ENCODE measurements at regions not wholly inside any gene's neighbourhood (a gene's known extent, or its start where the extent isn't known, plus 50 kb on each side); places are given as distances from the start of the nearest gene placed in this dataset.
A peak's percentile ranks its signal among the peaks of the same experiment; 100 is the strongest.

DNA sequence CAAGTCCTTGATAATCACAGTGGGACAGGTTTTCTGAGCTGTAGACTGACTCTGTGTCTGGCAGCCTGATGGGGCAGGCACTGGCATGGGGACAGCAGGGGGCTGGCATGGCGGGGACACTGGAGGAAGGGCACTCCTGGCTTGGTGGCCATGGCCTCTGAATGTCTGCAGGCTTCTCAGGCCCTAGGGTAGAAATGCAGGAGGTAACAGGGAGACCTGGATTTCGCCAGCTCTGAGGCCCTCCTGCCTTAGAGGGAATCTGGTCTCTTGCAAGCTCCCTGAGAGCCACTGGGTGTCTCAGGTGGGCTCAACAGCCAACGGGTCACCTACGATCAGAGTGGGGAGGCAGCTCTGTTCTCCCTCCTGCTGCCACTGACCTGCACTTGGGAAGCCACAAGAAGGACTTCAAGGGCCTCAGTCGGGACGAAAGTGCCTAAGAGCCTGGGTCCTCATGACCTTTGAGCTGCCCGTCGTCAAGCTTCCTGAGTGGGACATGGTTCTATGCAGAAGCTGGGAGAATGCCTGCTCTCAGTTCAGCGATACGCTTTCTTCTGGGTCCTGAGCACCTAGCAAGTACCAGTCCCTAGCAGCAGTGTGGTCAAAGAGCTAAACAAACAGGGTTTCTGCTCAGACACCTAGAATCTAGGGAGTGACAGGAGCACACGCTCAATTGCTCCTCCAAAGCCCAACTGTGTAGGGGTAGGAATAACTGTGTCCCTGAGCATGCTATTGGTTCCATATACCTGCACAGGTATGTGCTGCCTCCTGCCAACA, 569.0 kb downstream of the PTPRU start:
- H3K4me1 Mint-ChIP-seq (ENCODE audit: low read depth), result no peaks in the 10 kb centered on the region
- no peaks in the 10 kb centered on the region for H3K36me3 Mint-ChIP-seq (ENCODE audit: low read depth)
- no peaks in the 10 kb centered on the region for H3K9me3 Mint-ChIP-seq (ENCODE audit: low read depth)
- H3K27ac Mint-ChIP-seq (ENCODE audit: unreplicated experiment), result no peak overlapping the region
- DNase-seq (ENCODE audit: low spot score), result peak; percentile 54
- H3K27me3 Mint-ChIP-seq (ENCODE audit: low read depth), result peaks cover 33% of the 10 kb centered on the region
- TF ChIP-seq, protein P1, sequence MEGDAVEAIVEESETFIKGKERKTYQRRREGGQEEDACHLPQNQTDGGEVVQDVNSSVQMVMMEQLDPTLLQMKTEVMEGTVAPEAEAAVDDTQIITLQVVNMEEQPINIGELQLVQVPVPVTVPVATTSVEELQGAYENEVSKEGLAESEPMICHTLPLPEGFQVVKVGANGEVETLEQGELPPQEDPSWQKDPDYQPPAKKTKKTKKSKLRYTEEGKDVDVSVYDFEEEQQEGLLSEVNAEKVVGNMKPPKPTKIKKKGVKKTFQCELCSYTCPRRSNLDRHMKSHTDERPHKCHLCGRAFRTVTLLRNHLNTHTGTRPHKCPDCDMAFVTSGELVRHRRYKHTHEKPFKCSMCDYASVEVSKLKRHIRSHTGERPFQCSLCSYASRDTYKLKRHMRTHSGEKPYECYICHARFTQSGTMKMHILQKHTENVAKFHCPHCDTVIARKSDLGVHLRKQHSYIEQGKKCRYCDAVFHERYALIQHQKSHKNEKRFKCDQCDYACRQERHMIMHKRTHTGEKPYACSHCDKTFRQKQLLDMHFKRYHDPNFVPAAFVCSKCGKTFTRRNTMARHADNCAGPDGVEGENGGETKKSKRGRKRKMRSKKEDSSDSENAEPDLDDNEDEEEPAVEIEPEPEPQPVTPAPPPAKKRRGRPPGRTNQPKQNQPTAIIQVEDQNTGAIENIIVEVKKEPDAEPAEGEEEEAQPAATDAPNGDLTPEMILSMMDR (IDR thresholded peaks at IDR 0.05), result no peak
- no peak overlapping the region for H3K4me3 Mint-ChIP-seq (ENCODE audit: unreplicated experiment)

- H3K4me3 Mint-ChIP-seq (ENCODE audit: unreplicated experiment), result no peak overlapping the region
- no peak overlapping the region for H3K27ac Mint-ChIP-seq (ENCODE audit: unreplicated experiment)
These were observed 568.0 kb downstream of the PTPRU start for GRCh38 chr1:29804181-29804899.

GRCh38 chr1:29803486-29803885, 567.2 kb downstream of the PTPRU start:
- TF ChIP-seq, protein P1 (IDR thresholded peaks at IDR 0.05), result no peak
- Mint-ChIP-seq H3K36me3 (ENCODE audit: low read depth) (no peaks in the 10 kb centered on the region), H3K9me3 (ENCODE audit: low read depth) (peaks cover under 1% of the 10 kb centered on the region), H3K4me1 (ENCODE audit: low read depth) (no peaks in the 10 kb centered on the region), H3K4me3 (ENCODE audit: unreplicated experiment) (no peak overlapping the region), H3K27me3 (ENCODE audit: low read depth) (peaks cover 30% of the 10 kb centered on the region), H3K27ac (ENCODE audit: unreplicated experiment) (no peak overlapping the region)
- DNase-seq (ENCODE audit: low spot score), result peak; percentile 37

More at GRCh38 chr1:29804181-29804899, 568.0 kb downstream of the PTPRU start:
- TF ChIP-seq, protein P1 (IDR thresholded peaks at IDR 0.05), result no peak
- peak; percentile 42 for DNase-seq (ENCODE audit: low spot score)
- peaks cover 33% of the 10 kb centered on the region for H3K27me3 Mint-ChIP-seq (ENCODE audit: low read depth)
- no peaks in the 10 kb centered on the region for H3K36me3 Mint-ChIP-seq (ENCODE audit: low read depth)
- H3K4me1 Mint-ChIP-seq (ENCODE audit: low read depth), result no peaks in the 10 kb centered on the region
- no peaks in the 10 kb centered on the region for H3K9me3 Mint-ChIP-seq (ENCODE audit: low read depth)

DNA sequence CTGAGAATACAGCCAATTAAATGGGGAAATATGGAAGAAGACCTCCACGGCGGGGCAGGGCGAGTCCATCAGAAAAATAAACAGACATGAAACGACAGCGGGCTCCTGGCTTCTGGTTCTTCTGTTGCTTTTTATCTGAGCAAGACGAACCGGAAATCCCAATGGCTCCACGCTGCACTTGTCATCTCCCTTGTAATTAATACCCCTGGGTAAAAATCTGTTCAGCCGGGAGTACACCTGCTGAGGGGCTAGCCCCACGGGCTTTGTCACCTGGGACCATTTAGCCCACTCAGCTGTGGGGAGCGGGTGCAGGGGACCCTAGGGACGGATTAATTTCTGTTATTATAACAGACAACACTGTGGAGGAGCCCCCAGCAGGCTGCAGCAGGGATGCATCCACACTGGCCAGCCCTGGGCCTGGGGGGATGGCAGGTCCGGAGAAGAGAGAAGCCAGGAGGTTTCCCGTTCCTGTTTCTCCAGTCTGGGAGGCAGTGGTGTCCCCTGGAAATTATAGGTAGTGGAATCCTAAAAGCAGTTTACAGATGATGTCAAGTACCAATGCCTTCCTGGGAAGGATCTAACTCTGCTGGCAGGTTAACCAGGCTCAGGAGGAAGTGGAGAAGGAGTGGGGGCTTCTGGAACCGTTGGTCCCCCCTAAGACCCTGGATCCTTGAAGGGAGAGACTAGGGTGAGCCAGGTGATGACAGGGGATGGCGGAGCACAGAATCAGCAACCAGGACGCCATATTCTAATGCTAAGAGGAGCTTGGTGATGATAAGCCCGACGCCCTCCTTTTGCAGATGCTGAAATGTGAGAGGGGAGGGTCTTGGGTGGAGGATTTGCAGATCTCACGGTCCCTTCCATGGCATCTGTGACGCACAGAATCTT, 566.1 kb downstream of the PTPRU start:
- TF ChIP-seq, protein P1 (IDR thresholded peaks at IDR 0.05), result no peak
- no peak for DNase-seq (ENCODE audit: low spot score)
- H3K4me1 Mint-ChIP-seq (ENCODE audit: low read depth), result no peaks in the 10 kb centered on the region
- H3K4me3 Mint-ChIP-seq (ENCODE audit: unreplicated experiment), result no peak overlapping the region
- H3K27ac Mint-ChIP-seq (ENCODE audit: unreplicated experiment), result no peak overlapping the region
- no peaks in the 10 kb centered on the region for H3K36me3 Mint-ChIP-seq (ENCODE audit: low read depth)
- peaks cover 6% of the 10 kb centered on the region for H3K9me3 Mint-ChIP-seq (ENCODE audit: low read depth)
- H3K27me3 Mint-ChIP-seq (ENCODE audit: low read depth), result peaks cover 30% of the 10 kb centered on the region

GRCh38 chr1:29801561-29801973, 565.2 kb downstream of the PTPRU start:
- Mint-ChIP-seq H3K9me3 (ENCODE audit: low read depth) (peaks cover 11% of the 10 kb centered on the region), H3K27me3 (ENCODE audit: low read depth) (peaks cover 30% of the 10 kb centered on the region), H3K27ac (ENCODE audit: unreplicated experiment) (no peak overlapping the region), H3K4me3 (ENCODE audit: unreplicated experiment) (no peak overlapping the region), H3K4me1 (ENCODE audit: low read depth) (no peaks in the 10 kb centered on the region), H3K36me3 (ENCODE audit: low read depth) (no peaks in the 10 kb centered on the region)
- DNase-seq (ENCODE audit: low spot score), result no peak
- TF ChIP-seq, protein P1 (IDR thresholded peaks at IDR 0.05), result no peak
